Glutamatergic neuron (in vitro differentiated cells): ENCODE measurements at regions not wholly inside any gene's neighbourhood (a gene's known extent, or its start where the extent isn't known, plus 50 kb on each side); places are given as distances from the start of the nearest gene placed in this dataset.

Source experiments
- DNase-seq: peaks from one replicate; pipeline ENCODE4 v3.0.0; 2022
- H3K27ac Mint-ChIP-seq: one replicate; pipeline ENCODE4 v1.8.0; 2020; ENCODE audit warnings: mild to moderate bottlenecking, mixed read lengths, inconsistent platforms; ENCODE audit not compliant: unreplicated experiment
- H3K27me3 Mint-ChIP-seq: one replicate; pipeline ENCODE4 v1.8.0; 2020; ENCODE audit warnings: mild to moderate bottlenecking, moderate library complexity, mixed read lengths, inconsistent platforms; ENCODE audit not compliant: unreplicated experiment
- H3K36me3 Mint-ChIP-seq: one replicate; pipeline ENCODE4 v1.8.0; 2020; ENCODE audit warnings: mild to moderate bottlenecking, mixed read lengths, inconsistent platforms; ENCODE audit not compliant: unreplicated experiment
- H3K4me1 Mint-ChIP-seq: one replicate; pipeline ENCODE4 v1.8.0; 2020; ENCODE audit warnings: mild to moderate bottlenecking, low read depth, mixed read lengths, inconsistent platforms; ENCODE audit not compliant: unreplicated experiment
- H3K4me3 Mint-ChIP-seq: one replicate; pipeline ENCODE4 v1.8.0; 2020; ENCODE audit warnings: mild to moderate bottlenecking, mixed read lengths, inconsistent platforms; ENCODE audit not compliant: unreplicated experiment
- H3K9me3 Mint-ChIP-seq: one replicate; pipeline ENCODE4 v1.8.0; 2020; ENCODE audit warnings: mild to moderate bottlenecking, moderate library complexity, mixed read lengths, inconsistent platforms; ENCODE audit not compliant: unreplicated experiment
- TF ChIP-seq, protein P1 (sequence below): fragments of 200-600 bp; sonication (generic); IDR thresholded peaks from one replicate; pipeline ENCODE4 v1.5.0; 2021; ENCODE audit not compliant: partially characterized antibody, unreplicated experiment

DNA sequence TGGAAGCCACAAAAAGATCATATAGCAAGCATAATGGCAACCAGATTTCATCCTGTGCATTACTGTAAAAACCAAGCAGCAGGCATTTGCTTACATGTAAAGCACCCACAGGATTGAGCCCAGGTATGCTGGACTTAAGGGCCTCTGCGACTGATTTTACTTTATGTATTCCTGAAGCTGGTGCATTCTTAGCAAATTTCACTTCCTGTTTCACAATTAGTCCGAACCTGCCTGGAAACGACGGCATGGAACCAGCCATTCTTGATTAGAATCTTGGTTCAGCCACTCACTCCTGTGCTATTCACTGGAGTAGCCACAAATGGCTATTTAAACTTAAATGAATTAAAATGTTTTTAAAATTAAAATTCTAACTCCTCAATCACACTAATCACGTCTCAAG is 239.2 kb downstream of the NUAK1 start:
- Mint-ChIP-seq H3K27me3 (no peaks in the 10 kb centered on the region), H3K27ac (no peak overlapping the region), H3K9me3 (no peaks in the 10 kb centered on the region), H3K36me3 (peaks cover 4% of the 10 kb centered on the region), H3K4me1 (no peaks in the 10 kb centered on the region), H3K4me3 (no peak overlapping the region)
- no peak for DNase-seq
- TF ChIP-seq, protein P1, sequence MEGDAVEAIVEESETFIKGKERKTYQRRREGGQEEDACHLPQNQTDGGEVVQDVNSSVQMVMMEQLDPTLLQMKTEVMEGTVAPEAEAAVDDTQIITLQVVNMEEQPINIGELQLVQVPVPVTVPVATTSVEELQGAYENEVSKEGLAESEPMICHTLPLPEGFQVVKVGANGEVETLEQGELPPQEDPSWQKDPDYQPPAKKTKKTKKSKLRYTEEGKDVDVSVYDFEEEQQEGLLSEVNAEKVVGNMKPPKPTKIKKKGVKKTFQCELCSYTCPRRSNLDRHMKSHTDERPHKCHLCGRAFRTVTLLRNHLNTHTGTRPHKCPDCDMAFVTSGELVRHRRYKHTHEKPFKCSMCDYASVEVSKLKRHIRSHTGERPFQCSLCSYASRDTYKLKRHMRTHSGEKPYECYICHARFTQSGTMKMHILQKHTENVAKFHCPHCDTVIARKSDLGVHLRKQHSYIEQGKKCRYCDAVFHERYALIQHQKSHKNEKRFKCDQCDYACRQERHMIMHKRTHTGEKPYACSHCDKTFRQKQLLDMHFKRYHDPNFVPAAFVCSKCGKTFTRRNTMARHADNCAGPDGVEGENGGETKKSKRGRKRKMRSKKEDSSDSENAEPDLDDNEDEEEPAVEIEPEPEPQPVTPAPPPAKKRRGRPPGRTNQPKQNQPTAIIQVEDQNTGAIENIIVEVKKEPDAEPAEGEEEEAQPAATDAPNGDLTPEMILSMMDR = no peak

- TF ChIP-seq, protein P1 = no peak
- H3K27ac Mint-ChIP-seq = no peak overlapping the region
- H3K4me3 Mint-ChIP-seq = no peak overlapping the region
- no peaks in the 10 kb centered on the region for H3K27me3 Mint-ChIP-seq
- H3K4me1 Mint-ChIP-seq = peaks cover 4% of the 10 kb centered on the region
- no peaks in the 10 kb centered on the region for H3K36me3 Mint-ChIP-seq
- no peak for DNase-seq
- H3K9me3 Mint-ChIP-seq = peaks cover 2% of the 10 kb centered on the region
Measured at GRCh38 chr12:105906561-105906960, 232.2 kb downstream of the NUAK1 start.

- Mint-ChIP-seq H3K4me1 (peaks cover 4% of the 10 kb centered on the region), H3K27ac (no peak overlapping the region), H3K9me3 (peaks cover 2% of the 10 kb centered on the region), H3K27me3 (no peaks in the 10 kb centered on the region), H3K4me3 (no peak overlapping the region), H3K36me3 (no peaks in the 10 kb centered on the region)
- TF ChIP-seq, protein P1 = no peak
- no peak for DNase-seq
Measured at GRCh38 chr12:105907982-105908381, 230.8 kb downstream of the NUAK1 start.

- H3K36me3 Mint-ChIP-seq = no peaks in the 10 kb centered on the region
- no peaks in the 10 kb centered on the region for H3K27me3 Mint-ChIP-seq
- no peak for DNase-seq
- no peak overlapping the region for H3K4me3 Mint-ChIP-seq
- H3K27ac Mint-ChIP-seq = no peak overlapping the region
- H3K4me1 Mint-ChIP-seq = peaks cover 4% of the 10 kb centered on the region
- peaks cover 3% of the 10 kb centered on the region for H3K9me3 Mint-ChIP-seq
- TF ChIP-seq, protein P1 = no peak
Measured at GRCh38 chr12:105910030-105910429, 228.7 kb downstream of the NUAK1 start.

- TF ChIP-seq, protein P1 = no peak
- Mint-ChIP-seq H3K27me3 (no peaks in the 10 kb centered on the region), H3K36me3 (no peaks in the 10 kb centered on the region), H3K4me1 (no peaks in the 10 kb centered on the region), H3K4me3 (no peak overlapping the region), H3K27ac (no peak overlapping the region), H3K9me3 (peaks cover 2% of the 10 kb centered on the region)
- no peak for DNase-seq
Measured at GRCh38 chr12:105911966-105912365, 226.8 kb downstream of the NUAK1 start.
